AG09319 (cell line): ENCODE measurements at regions not wholly inside any gene's neighbourhood (a gene's known extent, or its start where the extent isn't known, plus 50 kb on each side); places are given as distances from the start of the nearest gene placed in this dataset.
"Not testable (repeated sequence)": the region's sequence is repeated elsewhere in the genome, so short reads cannot be mapped to it uniquely, and the experiment has no call there.

Source experiments
- DNase-seq: peaks from one replicate; pipeline ENCODE4 v3.0.0-alpha.2; 2010; ENCODE audit warnings: low read depth; ENCODE audit errors: extremely low read depth
- CTCF ChIP-seq: IDR thresholded peaks from 2 replicates; pipeline ENCODE4 v1.5.1; 2011; ENCODE audit warnings: low read depth, mild to moderate bottlenecking, inconsistent platforms, low read length, moderate library complexity

- TF ChIP-seq CTCF, result no peak
- no peak for DNase-seq
Observed at GRCh38 chr14:82911930-82912329, 1378.3 kb upstream of the SEL1L start.

GRCh38 chr14:82913396-82913795 lies 1379.7 kb upstream of the SEL1L start:
- no peak for TF ChIP-seq CTCF

GRCh38 chr14:82915381-82915780 lies 1381.7 kb upstream of the SEL1L start:
- TF ChIP-seq CTCF, result no peak
- no peak for DNase-seq

More at GRCh38 chr14:82913396-82913795, 1379.7 kb upstream of the SEL1L start:
- no peak for DNase-seq

GRCh38 chr14:82935691-82936090 lies 1402.0 kb upstream of the SEL1L start:
- TF ChIP-seq CTCF, result no peak
- DNase-seq, result no peak

- no peak for TF ChIP-seq CTCF
- DNase-seq, result no peak
Observed at GRCh38 chr14:82951171-82951570, 1417.5 kb upstream of the SEL1L start.

GRCh38 chr14:82963756-82964155 lies 1430.1 kb upstream of the SEL1L start:
- no peak for TF ChIP-seq CTCF
- DNase-seq, result no peak

GRCh38 chr14:82987502-82988124 lies 1454.0 kb upstream of the SEL1L start:
- TF ChIP-seq CTCF, result no peak
- DNase-seq, result no peak

GRCh38 chr14:82994547-82994946 lies 1460.9 kb upstream of the SEL1L start:
- DNase-seq, result not testable (repeated sequence)
